ENCODE measurements at regions not wholly inside any gene's neighbourhood (a gene's known extent, or its start where the extent isn't known, plus 50 kb on each side); places are given as distances from the start of the nearest gene placed in this dataset.

- no peak overlapping the region for H3K27ac ChIP-seq
- TF ChIP-seq CTCF (IDR thresholded peaks at IDR 0.05) (no peak), ZFX (IDR thresholded peaks at IDR 0.05; ENCODE audit: borderline replicate concordance) (no peak)
Measured at GRCh38 chr5:164680812-164681520, 1175.5 kb downstream of the MAT2B start.

GRCh38 chr5:164687391-164687790, 1182.0 kb downstream of the MAT2B start:
- no peak for TF ChIP-seq CTCF (IDR thresholded peaks at IDR 0.05)
- TF ChIP-seq ZFX (IDR thresholded peaks at IDR 0.05; ENCODE audit: borderline replicate concordance), result no peak

GRCh38 chr5:164688437-164688836, 1183.0 kb downstream of the MAT2B start:
- TF ChIP-seq ZFX (IDR thresholded peaks at IDR 0.05; ENCODE audit: borderline replicate concordance) (no peak), CTCF (IDR thresholded peaks at IDR 0.05) (no peak)
- no peak overlapping the region for H3K27ac ChIP-seq

More at GRCh38 chr5:164687391-164687790, 1182.0 kb downstream of the MAT2B start:
- no peak overlapping the region for H3K27ac ChIP-seq

GRCh38 chr5:164708831-164709230, 1203.4 kb downstream of the MAT2B start:
- H3K27ac ChIP-seq, result no peak overlapping the region
- no peak for TF ChIP-seq CTCF (IDR thresholded peaks at IDR 0.05)
- no peak for TF ChIP-seq ZFX (IDR thresholded peaks at IDR 0.05; ENCODE audit: borderline replicate concordance)

- no peak for TF ChIP-seq CTCF (IDR thresholded peaks at IDR 0.05)
- TF ChIP-seq ZFX (IDR thresholded peaks at IDR 0.05; ENCODE audit: borderline replicate concordance), result no peak
- H3K27ac ChIP-seq, result no peak overlapping the region
Measured at GRCh38 chr5:164713682-164714081, 1208.3 kb downstream of the MAT2B start.

GRCh38 chr5:164721116-164721515, 1215.7 kb downstream of the MAT2B start:
- H3K27ac ChIP-seq, result no peak overlapping the region
- no peak for TF ChIP-seq CTCF (IDR thresholded peaks at IDR 0.05)

- TF ChIP-seq ZFX (IDR thresholded peaks at IDR 0.05; ENCODE audit: borderline replicate concordance), result no peak
- no peak for TF ChIP-seq CTCF (IDR thresholded peaks at IDR 0.05)
- H3K27ac ChIP-seq, result no peak overlapping the region
Measured at GRCh38 chr5:164721656-164722055, 1216.2 kb downstream of the MAT2B start.
